ENCODE measurements at regions not wholly inside any gene's neighbourhood (a gene's known extent, or its start where the extent isn't known, plus 50 kb on each side); places are given as distances from the start of the nearest gene placed in this dataset.

- no peak for TF ChIP-seq TAF1 (IDR thresholded peaks at IDR 0.05; ENCODE audit: borderline replicate concordance, low read depth, low read length)
- no peak for TF ChIP-seq POLR2AphosphoS5 (IDR thresholded peaks at IDR 0.05; ENCODE audit: low read depth, low read length)
- no peak for TF ChIP-seq POLR2A (IDR thresholded peaks at IDR 0.05; ENCODE audit: low read depth, low read length)
Measured at GRCh38 chr5:97276474-97277120, 93.5 kb upstream of the RIOK2 start.

All from GM12892 (cell line).